Mesendoderm (in vitro differentiated cells): ENCODE measurements at regions not wholly inside any gene's neighbourhood (a gene's known extent, or its start where the extent isn't known, plus 50 kb on each side); places are given as distances from the start of the nearest gene placed in this dataset.

ENCODE experiments used
- DNase-seq: peaks from one replicate; pipeline ENCODE4 v3.0.0; 2013
- H2AK5ac ChIP-seq: 2 replicates; pipeline ENCODE4 v1.6.1; 2013; ENCODE audit warnings: low read length, inconsistent platforms
- H2BK120ac ChIP-seq: 2 replicates; pipeline ENCODE4 v1.6.1; 2013; ENCODE audit warnings: low read depth, mild to moderate bottlenecking, low read length, moderate library complexity, mixed read lengths
- H2BK15ac ChIP-seq: replicated peaks from 2 replicates; pipeline ENCODE4 v1.6.1; 2013; ENCODE audit warnings: low read depth, mild to moderate bottlenecking, moderate library complexity
- H2BK5ac ChIP-seq: 2 replicates; pipeline ENCODE4 v1.6.1; 2013; ENCODE audit warnings: low read length, inconsistent platforms
- H3K18ac ChIP-seq: 2 replicates; pipeline ENCODE4 v1.6.1; 2013; ENCODE audit warnings: mild to moderate bottlenecking, low read length, mixed read lengths
- H3K23ac ChIP-seq: one replicate; pipeline ENCODE4 v1.6.1; 2013; ENCODE audit warnings: low read length
- H3K27ac ChIP-seq: 2 replicates; pipeline ENCODE4 v1.5.1; 2013; ENCODE audit warnings: low read depth, mild to moderate bottlenecking, inconsistent platforms, low read length, moderate library complexity
- H3K27me3 ChIP-seq: 2 replicates; pipeline ENCODE4 v1.6.1; 2013; ENCODE audit warnings: low read length, control low read depth, mild to moderate bottlenecking, inconsistent platforms; ENCODE audit not compliant: insufficient read depth, poor library complexity
- H3K36me3 ChIP-seq: 2 replicates; pipeline ENCODE4 v1.6.1; 2013; ENCODE audit warnings: low read length, inconsistent platforms; ENCODE audit not compliant: control insufficient read depth, insufficient read depth
- H3K4ac ChIP-seq: one replicate; pipeline ENCODE4 v1.6.1; 2013; ENCODE audit warnings: low read depth, mild to moderate bottlenecking, low read length, moderate library complexity
- H3K4me1 ChIP-seq: 2 replicates; pipeline ENCODE4 v1.6.1; 2013; ENCODE audit warnings: low read depth, low read length, inconsistent platforms; ENCODE audit not compliant: control insufficient read depth
- H3K4me2 ChIP-seq: 2 replicates; pipeline ENCODE4 v1.6.1; 2013; ENCODE audit warnings: low read length
- H3K4me3 ChIP-seq: 2 replicates; pipeline ENCODE4 v1.5.1; 2013; ENCODE audit warnings: mild to moderate bottlenecking, low read length
- H3K56ac ChIP-seq: one replicate; pipeline ENCODE4 v1.6.1; 2013; ENCODE audit warnings: low read length
- H3K79me1 ChIP-seq: 2 replicates; pipeline ENCODE4 v1.6.1; 2013; ENCODE audit warnings: low read length, inconsistent platforms
- H3K79me2 ChIP-seq: 2 replicates; pipeline ENCODE4 v1.6.1; 2013; ENCODE audit warnings: mild to moderate bottlenecking, low read length; ENCODE audit not compliant: control insufficient read depth, insufficient read depth
- H3K9ac ChIP-seq: 2 replicates; pipeline ENCODE4 v1.6.1; 2013; ENCODE audit warnings: low read length, inconsistent platforms
- H4K5ac ChIP-seq: one replicate; pipeline ENCODE4 v1.6.1; 2013; ENCODE audit warnings: low read length
- H4K8ac ChIP-seq: one replicate; pipeline ENCODE4 v1.6.1; 2013; ENCODE audit warnings: low read depth, mild to moderate bottlenecking, control low read depth, low read length, moderate library complexity
- WGBS: extraction: QIAGEN DNeasy Blood & Tissue Kit; methylation state at CpG from one replicate; pipeline ENCODE4 v1.1.7; 2013; ENCODE audit warnings: low lambda C conversion rate, missing lambda C conversion rate; ENCODE audit not compliant: insufficient coverage; ENCODE audit errors: extremely low coverage; 5-methylcytosine and 5-hydroxymethylcytosine counted together

DNA sequence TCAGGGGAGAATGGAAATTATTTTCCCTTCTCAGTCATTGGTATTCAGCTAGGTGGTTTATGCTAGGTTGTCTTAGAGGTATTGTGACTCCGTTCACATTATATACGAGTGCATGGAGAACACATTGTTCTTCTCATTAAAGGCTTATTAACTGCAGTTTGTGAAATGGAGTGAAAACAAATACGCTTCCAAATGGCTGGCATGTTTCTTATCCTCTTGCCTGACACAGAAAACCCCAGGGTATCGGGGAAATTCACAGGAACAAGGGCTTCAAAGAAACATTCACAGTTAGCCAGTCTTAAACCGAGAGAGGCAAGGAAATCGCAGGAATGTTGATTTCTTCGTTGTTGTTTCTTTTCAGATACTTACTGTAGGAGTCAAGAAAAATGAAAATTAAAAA, 1047.9 kb upstream of the RBFOX1 start:
- DNase-seq = no peak
- WGBS = no CpG with 5 or more reads among the region's 7 CpGs
- no peaks in the 10 kb centered on the region for H3K79me2 ChIP-seq

DNA sequence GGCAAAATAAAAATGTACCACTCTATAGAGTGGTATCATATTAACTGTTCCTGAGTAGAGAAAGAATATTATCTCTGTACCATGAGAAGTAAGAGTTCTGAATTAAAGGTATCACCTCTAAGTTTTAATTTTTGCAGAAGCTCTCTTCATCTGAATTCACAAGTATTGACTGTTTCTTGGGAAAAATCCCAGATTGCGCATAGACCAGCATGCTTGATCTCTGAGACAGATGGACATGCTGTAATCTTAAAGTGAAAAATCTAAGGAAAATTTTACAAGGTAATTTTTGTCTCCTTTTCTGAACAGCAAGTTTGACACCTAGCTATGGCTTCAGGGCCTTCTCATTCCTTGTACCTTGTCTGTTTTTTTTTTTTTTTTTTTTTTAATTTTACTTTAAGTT, 1050.7 kb upstream of the RBFOX1 start:
- Histone ChIP-seq H3K27me3 (no peaks in the 10 kb centered on the region), H3K79me2 (no peaks in the 10 kb centered on the region), H3K9ac (no peak overlapping the region), H3K23ac (no peak overlapping the region), H4K5ac (no peak overlapping the region), H3K4ac (no peak overlapping the region), H3K79me1 (no peaks in the 10 kb centered on the region), H2AK5ac (no peak overlapping the region), H3K27ac (no peak overlapping the region), H2BK5ac (no peak overlapping the region), H4K8ac (no peak overlapping the region), H3K18ac (no peak overlapping the region), H3K4me1 (peaks cover 10% of the 10 kb centered on the region), H2BK15ac (no peak overlapping the region), H2BK120ac (no peak overlapping the region), H3K56ac (no peak overlapping the region), H3K36me3 (no peaks in the 10 kb centered on the region), H3K4me3 (no peak overlapping the region), H3K4me2 (no peak overlapping the region)
- no peak for DNase-seq
- WGBS = no CpG with 5 or more reads among the region's 1 CpG

More for the DNA sequence above, 1047.9 kb upstream of the RBFOX1 start:
- no peak overlapping the region for H3K4me2 ChIP-seq
- no peaks in the 10 kb centered on the region for H3K79me1 ChIP-seq
- H4K5ac ChIP-seq = no peak overlapping the region
- no peaks in the 10 kb centered on the region for H3K27me3 ChIP-seq
- H2BK120ac ChIP-seq = no peak overlapping the region
- H3K36me3 ChIP-seq = no peaks in the 10 kb centered on the region
- H2AK5ac ChIP-seq = no peak overlapping the region
- no peak overlapping the region for H2BK15ac ChIP-seq
- H4K8ac ChIP-seq = no peak overlapping the region
- no peak overlapping the region for H3K18ac ChIP-seq
- no peak overlapping the region for H3K56ac ChIP-seq
- no peak overlapping the region for H3K27ac ChIP-seq
- no peak overlapping the region for H2BK5ac ChIP-seq
- peaks cover 7% of the 10 kb centered on the region for H3K4me1 ChIP-seq
- no peak overlapping the region for H3K4ac ChIP-seq
- no peak overlapping the region for H3K9ac ChIP-seq
- H3K23ac ChIP-seq = no peak overlapping the region
- H3K4me3 ChIP-seq = no peak overlapping the region

DNA sequence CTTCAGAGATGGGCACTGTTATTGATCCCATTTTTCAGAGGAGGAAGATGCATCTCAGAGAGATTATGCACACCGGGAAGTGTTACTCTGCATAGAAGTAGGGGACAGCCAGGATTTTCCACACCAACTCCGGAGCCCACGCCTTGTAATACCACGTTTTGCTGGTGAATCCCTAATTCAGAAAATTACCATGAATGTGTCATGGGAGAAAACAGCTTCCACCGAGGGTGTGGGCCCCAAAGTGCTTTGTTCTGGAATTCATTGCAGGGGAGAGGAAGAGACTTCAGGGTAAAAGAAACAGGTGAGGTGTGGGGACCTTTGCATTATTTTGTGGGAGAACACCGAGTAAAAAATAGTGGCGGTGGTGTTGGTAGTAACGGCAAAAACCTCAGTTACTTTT, 1051.4 kb upstream of the RBFOX1 start:
- no peak overlapping the region for H3K4ac ChIP-seq
- H3K9ac ChIP-seq = no peak overlapping the region
- no peak overlapping the region for H4K5ac ChIP-seq
- H2AK5ac ChIP-seq = no peak overlapping the region
- no peak overlapping the region for H2BK15ac ChIP-seq
- no peaks in the 10 kb centered on the region for H3K36me3 ChIP-seq
- H3K23ac ChIP-seq = no peak overlapping the region
- no peak for DNase-seq
- no peak overlapping the region for H2BK120ac ChIP-seq
- no peak overlapping the region for H3K4me2 ChIP-seq
- H3K18ac ChIP-seq = no peak overlapping the region
- no peak overlapping the region for H2BK5ac ChIP-seq
- H3K79me2 ChIP-seq = no peaks in the 10 kb centered on the region
- H3K56ac ChIP-seq = peak overlapping the region; percentile 20
- no peaks in the 10 kb centered on the region for H3K79me1 ChIP-seq
- WGBS = no CpG with 5 or more reads among the region's 8 CpGs
- peaks cover 10% of the 10 kb centered on the region for H3K4me1 ChIP-seq
- H3K27me3 ChIP-seq = no peaks in the 10 kb centered on the region
- no peak overlapping the region for H3K27ac ChIP-seq
- no peak overlapping the region for H4K8ac ChIP-seq
- no peak overlapping the region for H3K4me3 ChIP-seq

DNA sequence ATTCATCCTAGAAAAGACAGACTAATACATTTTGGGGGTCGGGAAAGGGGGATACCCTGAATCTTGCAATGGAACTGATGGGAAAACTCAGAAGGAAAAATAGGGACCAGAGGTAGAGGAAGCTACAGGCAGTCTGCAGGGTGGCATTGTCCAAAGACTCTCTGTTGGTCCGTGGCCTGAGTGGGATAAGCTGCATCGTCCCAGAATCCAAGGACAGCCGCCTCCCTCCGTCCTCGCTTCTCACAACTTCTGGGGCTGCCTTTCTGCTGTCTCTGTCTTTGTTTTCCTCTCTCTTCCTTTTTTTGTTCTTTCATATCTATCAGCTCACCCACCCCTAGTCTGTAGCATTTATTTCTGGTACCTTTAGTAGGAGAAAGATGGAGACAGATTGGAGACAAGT, 1052.6 kb upstream of the RBFOX1 start:
- Histone ChIP-seq H3K36me3 (no peaks in the 10 kb centered on the region), H3K4me2 (no peak overlapping the region), H3K9ac (no peak overlapping the region), H2BK5ac (no peak overlapping the region), H4K5ac (no peak overlapping the region), H2BK15ac (no peak overlapping the region), H4K8ac (no peak overlapping the region), H3K4me3 (no peak overlapping the region), H3K27ac (no peak overlapping the region), H3K79me2 (no peaks in the 10 kb centered on the region), H3K27me3 (no peaks in the 10 kb centered on the region), H3K18ac (no peak overlapping the region), H2AK5ac (no peak overlapping the region), H2BK120ac (no peak overlapping the region), H3K23ac (no peak overlapping the region), H3K56ac (no peak overlapping the region), H3K4ac (no peak overlapping the region), H3K4me1 (peaks cover 5% of the 10 kb centered on the region), H3K79me1 (no peaks in the 10 kb centered on the region)
- WGBS = no CpG with 5 or more reads among the region's 6 CpGs
- DNase-seq = no peak

DNA sequence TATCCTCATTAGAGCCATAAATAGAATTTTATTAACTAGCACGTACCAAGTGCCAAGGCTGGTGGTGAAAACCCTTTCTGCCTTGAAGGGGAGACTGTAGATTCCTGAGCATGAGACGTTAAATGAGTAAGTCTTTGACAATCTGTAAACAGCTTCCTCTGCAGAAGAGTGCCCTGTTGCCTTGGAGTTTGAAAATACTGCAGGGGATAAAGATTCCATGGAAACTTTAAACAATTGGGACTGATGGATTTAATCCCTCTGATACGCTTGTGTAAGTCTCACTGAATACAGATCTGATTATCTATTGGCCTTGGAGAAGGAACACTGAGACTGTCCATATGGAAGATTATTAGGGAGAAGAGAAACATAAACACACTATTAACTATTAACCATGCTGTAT, 1053.4 kb upstream of the RBFOX1 start:
- no CpG with 5 or more reads among the region's 3 CpGs for WGBS
- no peaks in the 10 kb centered on the region for H3K79me2 ChIP-seq
- no peak overlapping the region for H3K4ac ChIP-seq
- no peak overlapping the region for H2AK5ac ChIP-seq
- H3K27ac ChIP-seq = no peak overlapping the region
- H3K56ac ChIP-seq = no peak overlapping the region
- no peak overlapping the region for H4K5ac ChIP-seq
- H3K27me3 ChIP-seq = no peaks in the 10 kb centered on the region
- no peak overlapping the region for H3K9ac ChIP-seq
- peaks cover 2% of the 10 kb centered on the region for H3K4me1 ChIP-seq
- H4K8ac ChIP-seq = no peak overlapping the region
- H2BK120ac ChIP-seq = no peak overlapping the region
- H3K4me3 ChIP-seq = no peak overlapping the region
- no peak overlapping the region for H3K23ac ChIP-seq
- H3K4me2 ChIP-seq = no peak overlapping the region
- H2BK15ac ChIP-seq = no peak overlapping the region
- no peak overlapping the region for H3K18ac ChIP-seq
- H3K79me1 ChIP-seq = no peaks in the 10 kb centered on the region
- DNase-seq = peak; percentile 65
- H2BK5ac ChIP-seq = no peak overlapping the region
- no peaks in the 10 kb centered on the region for H3K36me3 ChIP-seq

DNA sequence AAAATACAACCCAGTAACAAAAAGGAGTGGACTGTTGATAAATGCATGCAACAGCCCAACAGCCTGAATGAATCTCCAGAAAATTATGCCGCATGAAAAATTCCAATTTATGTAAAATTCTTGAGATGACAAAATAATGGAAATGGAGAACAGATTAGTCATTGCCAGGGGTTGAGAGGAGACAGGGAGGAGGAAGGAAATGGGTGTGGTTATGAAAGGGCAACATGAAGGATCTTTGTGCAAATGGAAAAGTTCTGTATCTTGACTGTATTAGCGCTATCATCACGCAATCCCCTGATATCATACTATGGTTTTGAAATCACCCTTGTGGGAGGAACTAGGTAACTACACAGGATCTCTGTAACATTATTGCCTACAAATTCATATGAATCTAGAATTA, 1058.3 kb upstream of the RBFOX1 start:
- no peak overlapping the region for H3K4me2 ChIP-seq
- no peak overlapping the region for H2BK15ac ChIP-seq
- no peak overlapping the region for H2BK120ac ChIP-seq
- H3K79me1 ChIP-seq = no peaks in the 10 kb centered on the region
- H3K79me2 ChIP-seq = no peaks in the 10 kb centered on the region
- H3K27me3 ChIP-seq = no peaks in the 10 kb centered on the region
- no peak overlapping the region for H4K8ac ChIP-seq
- no peak overlapping the region for H3K4me3 ChIP-seq
- no peak overlapping the region for H3K18ac ChIP-seq
- no peak overlapping the region for H3K4ac ChIP-seq
- H2BK5ac ChIP-seq = no peak overlapping the region
- H3K4me1 ChIP-seq = peaks cover 2% of the 10 kb centered on the region
- H4K5ac ChIP-seq = no peak overlapping the region
- DNase-seq = no peak
- no peak overlapping the region for H2AK5ac ChIP-seq
- H3K56ac ChIP-seq = no peak overlapping the region
- no peak overlapping the region for H3K9ac ChIP-seq
- no peak overlapping the region for H3K23ac ChIP-seq
- no peak overlapping the region for H3K27ac ChIP-seq
- no CpG with 5 or more reads among the region's 3 CpGs for WGBS
- H3K36me3 ChIP-seq = no peaks in the 10 kb centered on the region
